Stimulated activated naive CD8-positive, alpha-beta T cell treated with anti-CD3 and anti-CD28 coated beads, Interleukin-15, amount 100 ng/mL, for 72 hours (primary cell): ENCODE measurements at regions not wholly inside any gene's neighbourhood (a gene's known extent, or its start where the extent isn't known, plus 50 kb on each side); places are given as distances from the start of the nearest gene placed in this dataset.
"Not testable (repeated sequence)": the region's sequence is repeated elsewhere in the genome, so short reads cannot be mapped to it uniquely, and the experiment has no call there.

Experiments used
- ATAC-seq: fragments of 150-1000 bp; cut with Tn5 transposase; 2 replicates; pipeline ENCODE4 v1.10.0; 2021; ENCODE audit warnings: mild to moderate bottlenecking, moderate library complexity
- DNase-seq, 2 donors: peaks; one replicate each; pipeline ENCODE4 v3.0.0; 2021 to 2022
- H3K27ac Mint-ChIP-seq, 2 donors: one replicate each; pipeline ENCODE4 v1.8.0; 2022; ENCODE audit warnings: mild to moderate bottlenecking in 2 of 2, mixed read lengths in 2 of 2, moderate library complexity in 2 of 2
- H3K27me3 Mint-ChIP-seq: one replicate; pipeline ENCODE4 v1.8.0; 2022; ENCODE audit warnings: mixed read lengths
- H3K4me1 Mint-ChIP-seq: one replicate; pipeline ENCODE4 v1.8.0; 2022; ENCODE audit warnings: mild to moderate bottlenecking, mixed read lengths
- H3K4me3 Mint-ChIP-seq, 2 donors: one replicate each; pipeline ENCODE4 v1.8.0; 2022; ENCODE audit warnings: mild to moderate bottlenecking in 2 of 2, mixed read lengths in 2 of 2, moderate library complexity in 1 of 2
- H3K9me3 Mint-ChIP-seq, 2 donors: one replicate each; pipeline ENCODE4 v1.8.0; 2022; ENCODE audit warnings: mixed read lengths in 2 of 2

- H3K4me3 Mint-ChIP-seq: no peak overlapping the region
- ATAC-seq: no peak
- H3K4me1 Mint-ChIP-seq: no peaks in the 10 kb centered on the region
- DNase-seq: no peak
- peaks cover 7 to 8% of the 10 kb centered on the region in 2 donors for H3K9me3 Mint-ChIP-seq
- no peaks in the 10 kb centered on the region for H3K27me3 Mint-ChIP-seq
- no peak overlapping the region for H3K27ac Mint-ChIP-seq
Observed at GRCh38 chr2:193446967-193447366, 1252.2 kb upstream of the TMEFF2 start.

GRCh38 chr2:193442293-193442692 lies 1247.6 kb upstream of the TMEFF2 start:
- H3K27me3 Mint-ChIP-seq: no peaks in the 10 kb centered on the region
- H3K27ac Mint-ChIP-seq: no peak overlapping the region
- no peak for ATAC-seq
- no peak overlapping the region for H3K4me3 Mint-ChIP-seq
- DNase-seq: no peak
- no peaks in the 10 kb centered on the region for H3K4me1 Mint-ChIP-seq
- H3K9me3 Mint-ChIP-seq: peaks cover 7 to 8% of the 10 kb centered on the region in 2 donors

GRCh38 chr2:193428336-193428818 lies 1233.6 kb upstream of the TMEFF2 start:
- H3K4me3 Mint-ChIP-seq: no peak overlapping the region
- no peak overlapping the region for H3K27ac Mint-ChIP-seq
- DNase-seq (no peak), ATAC-seq (no peak)
- H3K27me3 Mint-ChIP-seq: no peaks in the 10 kb centered on the region
- no peaks in the 10 kb centered on the region for H3K4me1 Mint-ChIP-seq
- H3K9me3 Mint-ChIP-seq: peaks cover 0 to 7% of the 10 kb centered on the region in 2 donors

GRCh38 chr2:193412368-193412767 lies 1217.6 kb upstream of the TMEFF2 start:
- H3K4me3 Mint-ChIP-seq, ATAC-seq, H3K27ac Mint-ChIP-seq, H3K4me1 Mint-ChIP-seq, H3K9me3 Mint-ChIP-seq, DNase-seq, H3K27me3 Mint-ChIP-seq: not testable (repeated sequence)

- Mint-ChIP-seq H3K27ac (no peak overlapping the region), H3K4me1 (no peaks in the 10 kb centered on the region), H3K9me3 (peaks cover 0 to 8% of the 10 kb centered on the region in 2 donors), H3K27me3 (no peaks in the 10 kb centered on the region), H3K4me3 (no peak overlapping the region)
- DNase-seq: no peak
- no peak for ATAC-seq
Observed at GRCh38 chr2:193409951-193410350, 1215.2 kb upstream of the TMEFF2 start.

GRCh38 chr2:193382583-193382982 lies 1187.8 kb upstream of the TMEFF2 start:
- H3K4me1 Mint-ChIP-seq: peaks cover 4% of the 10 kb centered on the region
- no peaks in the 10 kb centered on the region for H3K27me3 Mint-ChIP-seq
- DNase-seq: no peak
- H3K4me3 Mint-ChIP-seq: no peak overlapping the region
- H3K27ac Mint-ChIP-seq: no peak overlapping the region
- H3K9me3 Mint-ChIP-seq: no peaks in the 10 kb centered on the region
- ATAC-seq: no peak

- H3K27ac Mint-ChIP-seq: no peak overlapping the region
- H3K4me3 Mint-ChIP-seq: no peak overlapping the region
- peaks cover 4% of the 10 kb centered on the region for H3K4me1 Mint-ChIP-seq
- H3K9me3 Mint-ChIP-seq: no peaks in the 10 kb centered on the region
- H3K27me3 Mint-ChIP-seq: no peaks in the 10 kb centered on the region
- DNase-seq (no peak), ATAC-seq (peak; percentile 94)
Observed at GRCh38 chr2:193377789-193378188, 1183.1 kb upstream of the TMEFF2 start.

GRCh38 chr2:193373120-193373519 lies 1178.4 kb upstream of the TMEFF2 start:
- Mint-ChIP-seq H3K9me3 (no peaks in the 10 kb centered on the region), H3K4me3 (no peak overlapping the region), H3K4me1 (peaks cover 3% of the 10 kb centered on the region), H3K27me3 (no peaks in the 10 kb centered on the region), H3K27ac (no peak overlapping the region)
- no peak for DNase-seq
- ATAC-seq: no peak

- no peak for ATAC-seq
- no peak overlapping the region for H3K4me3 Mint-ChIP-seq
- no peak overlapping the region for H3K27ac Mint-ChIP-seq
- no peaks in the 10 kb centered on the region for H3K9me3 Mint-ChIP-seq
- H3K4me1 Mint-ChIP-seq: no peaks in the 10 kb centered on the region
- no peak for DNase-seq
- H3K27me3 Mint-ChIP-seq: no peaks in the 10 kb centered on the region
Observed at GRCh38 chr2:193371200-193371599, 1176.5 kb upstream of the TMEFF2 start.

- H3K9me3 Mint-ChIP-seq: no peaks in the 10 kb centered on the region
- no peak for DNase-seq
- no peak overlapping the region for H3K27ac Mint-ChIP-seq
- H3K4me1 Mint-ChIP-seq: no peaks in the 10 kb centered on the region
- H3K27me3 Mint-ChIP-seq: no peaks in the 10 kb centered on the region
- ATAC-seq: no peak
- H3K4me3 Mint-ChIP-seq: no peak overlapping the region
Observed at GRCh38 chr2:193368615-193369014, 1173.9 kb upstream of the TMEFF2 start.

GRCh38 chr2:193357508-193357907 lies 1162.8 kb upstream of the TMEFF2 start:
- ATAC-seq: no peak
- no peak overlapping the region for H3K27ac Mint-ChIP-seq
- no peaks in the 10 kb centered on the region for H3K27me3 Mint-ChIP-seq
- H3K9me3 Mint-ChIP-seq: no peaks in the 10 kb centered on the region
- no peak overlapping the region for H3K4me3 Mint-ChIP-seq
- H3K4me1 Mint-ChIP-seq: no peaks in the 10 kb centered on the region
- no peak for DNase-seq

GRCh38 chr2:193352665-193353242 lies 1158.0 kb upstream of the TMEFF2 start:
- not testable (repeated sequence) for H3K27me3 Mint-ChIP-seq, DNase-seq, H3K4me1 Mint-ChIP-seq, H3K9me3 Mint-ChIP-seq, ATAC-seq, H3K27ac Mint-ChIP-seq, H3K4me3 Mint-ChIP-seq

- ATAC-seq (no peak), DNase-seq (no peak)
- Mint-ChIP-seq H3K27me3 (no peaks in the 10 kb centered on the region), H3K4me3 (no peak overlapping the region), H3K9me3 (no peaks in the 10 kb centered on the region), H3K4me1 (peaks cover 12% of the 10 kb centered on the region), H3K27ac (no peak overlapping the region)
Observed at GRCh38 chr2:193350509-193350908, 1155.8 kb upstream of the TMEFF2 start.

- H3K27ac Mint-ChIP-seq: no peak overlapping the region
- no peak overlapping the region for H3K4me3 Mint-ChIP-seq
- H3K4me1 Mint-ChIP-seq: peaks cover 12% of the 10 kb centered on the region
- peak; percentile 33 for ATAC-seq
- no peak for DNase-seq
- no peaks in the 10 kb centered on the region for H3K27me3 Mint-ChIP-seq
- no peaks in the 10 kb centered on the region for H3K9me3 Mint-ChIP-seq
Observed at GRCh38 chr2:193349642-193350041, 1154.9 kb upstream of the TMEFF2 start.

- peaks cover 12% of the 10 kb centered on the region for H3K4me1 Mint-ChIP-seq
- ATAC-seq: no peak
- no peaks in the 10 kb centered on the region for H3K9me3 Mint-ChIP-seq
- no peak for DNase-seq
- no peaks in the 10 kb centered on the region for H3K27me3 Mint-ChIP-seq
- peak overlapping the region in 1 of 2 donors; percentile 92 for H3K27ac Mint-ChIP-seq
- H3K4me3 Mint-ChIP-seq: peak overlapping the region; percentile 34 to 84
Observed at GRCh38 chr2:193348055-193348454, 1153.3 kb upstream of the TMEFF2 start.

GRCh38 chr2:193336781-193337180 lies 1142.0 kb upstream of the TMEFF2 start:
- Mint-ChIP-seq H3K27ac (no peak overlapping the region), H3K9me3 (no peaks in the 10 kb centered on the region), H3K4me3 (no peak overlapping the region), H3K4me1 (no peaks in the 10 kb centered on the region), H3K27me3 (no peaks in the 10 kb centered on the region)
- ATAC-seq (no peak), DNase-seq (no peak)

- no peak for DNase-seq
- Mint-ChIP-seq H3K4me1 (no peaks in the 10 kb centered on the region), H3K27me3 (no peaks in the 10 kb centered on the region), H3K4me3 (no peak overlapping the region), H3K9me3 (no peaks in the 10 kb centered on the region), H3K27ac (no peak overlapping the region)
- no peak for ATAC-seq
Observed at GRCh38 chr2:193334401-193334800, 1139.7 kb upstream of the TMEFF2 start.
